Testis (tissue), 2 donors: ENCODE measurements at regions not wholly inside any gene's neighbourhood (a gene's known extent, or its start where the extent isn't known, plus 50 kb on each side); places are given as distances from the start of the nearest gene placed in this dataset.
A peak's percentile ranks its signal among the peaks of the same experiment; 100 is the strongest.

ENCODE experiments used
- DNase-seq: peaks from one replicate; pipeline ENCODE4 v3.0.0-alpha.2; 2019
- H3K27ac ChIP-seq, 2 donors: fragments of 200-600 bp; sonication (generic); one replicate each; pipeline ENCODE4 v1.5.1; 2019
- H3K27me3 ChIP-seq: fragments of 200-600 bp; sonication (generic); one replicate; pipeline ENCODE4 v1.5.1; 2019
- H3K36me3 ChIP-seq: fragments of 200-600 bp; sonication (generic); one replicate; pipeline ENCODE4 v1.5.1; 2017; ENCODE audit warnings: low read depth; ENCODE audit errors: missing control alignments
- H3K4me1 ChIP-seq: fragments of 200-600 bp; sonication (generic); one replicate; pipeline ENCODE4 v1.5.1; 2019
- H3K4me3 ChIP-seq, 2 donors: fragments of 200-600 bp; sonication (generic); one replicate each; pipeline ENCODE4 v1.5.1; 2017 to 2019
- H3K9me3 ChIP-seq: fragments of 200-600 bp; sonication (generic); one replicate; pipeline ENCODE4 v1.5.1; 2017
- CTCF ChIP-seq, 3 experiments: fragments of 450-650 bp in 2 of 3; fragments of 200-600 bp in 1 of 3; sonication (generic) in 1 of 3; IDR thresholded peaks; one replicate each; pipeline ENCODE4 v1.5.1; 2016 to 2019; ENCODE audit warnings: antibody characterized with exemption in 3 of 3, mild to moderate bottlenecking in 2 of 3, moderate library complexity in 1 of 3
- POLR2A ChIP-seq: fragments of 450-650 bp; IDR thresholded peaks from one replicate; pipeline ENCODE4 v1.6.1; 2017; ENCODE audit warnings: antibody characterized with exemption, mild to moderate bottlenecking, moderate library complexity
- WGBS, 2 donors: methylation state at CpG; one replicate each; pipeline ENCODE4 v1.1.5; 2018; 5-methylcytosine and 5-hydroxymethylcytosine counted together
- intact Hi-C: fragments of 100-400 bp; cut with DNase I; formaldehyde crosslinking; loops from one replicate; pipeline ENCODE4 v1.15.1; 2023; ENCODE audit warnings: low total_unique reads

- intact Hi-C loops, result no loop called here
- Histone ChIP-seq H3K27me3 (no peaks in the 10 kb centered on the region), H3K9me3 (no peaks in the 10 kb centered on the region), H3K36me3 (no peaks in the 10 kb centered on the region), H3K4me3 (no peak overlapping the region), H3K27ac (no peak overlapping the region), H3K4me1 (no peaks in the 10 kb centered on the region)
- DNase-seq, result no peak
- WGBS, 2 donors, result 62 to 68% methylated on average over 7 of the region's 7 CpGs
- no peak for TF ChIP-seq CTCF (IDR thresholded peaks at IDR 0.05)
- no peak for TF ChIP-seq POLR2A
Observed at GRCh38 chr4:126479709-126480108, 1153.0 kb upstream of the INTU start.

DNA sequence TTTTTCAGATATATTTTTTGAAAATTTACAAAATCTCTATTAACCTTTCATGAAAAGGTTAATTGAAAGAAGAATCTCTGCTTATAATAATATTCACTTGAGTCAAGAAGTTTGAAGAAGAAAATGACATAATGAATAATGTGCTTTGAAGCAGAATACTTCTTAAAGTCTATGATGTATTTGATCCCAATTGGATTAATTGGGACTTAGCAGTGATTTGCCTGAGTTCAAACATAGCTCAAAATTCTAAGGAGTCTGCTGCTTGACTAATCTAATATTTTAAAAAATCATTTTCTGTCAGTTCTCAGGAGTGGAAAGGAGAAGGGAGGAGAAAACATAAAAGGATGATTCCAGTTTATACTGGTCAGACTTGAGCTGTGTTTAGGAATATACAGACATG is 1150.4 kb upstream of the INTU start:
- intact Hi-C loops, result no loop called here
- H3K36me3 ChIP-seq, result no peaks in the 10 kb centered on the region
- TF ChIP-seq POLR2A (no peak), CTCF (IDR thresholded peaks at IDR 0.05) (no peak)
- no peak overlapping the region for H3K4me3 ChIP-seq
- H3K9me3 ChIP-seq, result no peaks in the 10 kb centered on the region
- no peak overlapping the region for H3K27ac ChIP-seq
- no peaks in the 10 kb centered on the region for H3K4me1 ChIP-seq
- no peak for DNase-seq
- H3K27me3 ChIP-seq, result no peaks in the 10 kb centered on the region

DNA sequence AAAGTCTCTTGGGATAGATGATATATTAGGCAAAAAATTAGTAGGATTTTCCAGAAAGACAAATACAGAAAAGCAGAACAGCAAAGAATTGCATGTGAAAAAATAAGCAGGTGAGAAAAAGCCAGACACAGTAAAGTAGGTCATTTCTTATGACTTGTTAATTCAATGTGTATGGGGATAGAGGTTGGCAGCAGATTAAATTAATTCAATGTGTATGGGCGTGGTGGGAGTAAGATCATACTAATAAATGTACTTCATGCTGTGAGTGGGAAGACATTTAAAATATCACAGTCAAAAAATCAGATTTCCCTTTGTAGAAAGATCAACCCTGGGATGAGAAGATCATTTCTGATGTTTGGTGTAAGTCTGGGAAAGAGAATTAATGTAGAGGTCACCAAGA is 1146.4 kb upstream of the INTU start:
- 83 to 94% methylated on average over 1 of the region's 1 CpG for WGBS, 2 donors
- Histone ChIP-seq H3K27me3 (no peaks in the 10 kb centered on the region), H3K27ac (no peak overlapping the region), H3K4me1 (no peaks in the 10 kb centered on the region), H3K9me3 (no peaks in the 10 kb centered on the region), H3K4me3 (no peak overlapping the region), H3K36me3 (no peaks in the 10 kb centered on the region)
- DNase-seq, result no peak
- no peak for TF ChIP-seq POLR2A
- TF ChIP-seq CTCF (IDR thresholded peaks at IDR 0.05), result no peak
- intact Hi-C loops, result no loop called here

GRCh38 chr4:126489826-126490463 is 1142.8 kb upstream of the INTU start:
- H3K27ac ChIP-seq, result no peak overlapping the region
- H3K36me3 ChIP-seq, result no peaks in the 10 kb centered on the region
- H3K4me1 ChIP-seq, result no peaks in the 10 kb centered on the region
- TF ChIP-seq CTCF (IDR thresholded peaks at IDR 0.05) (no peak), POLR2A (no peak)
- WGBS, 2 donors, result 60 to 78% methylated on average over 8 to 31 of the region's 33 CpGs
- no peak for DNase-seq
- H3K9me3 ChIP-seq, result no peaks in the 10 kb centered on the region
- no peaks in the 10 kb centered on the region for H3K27me3 ChIP-seq
- H3K4me3 ChIP-seq, result peak overlapping the region in 1 of 2 donors; percentile 12
- intact Hi-C loops, result no loop called here

- Histone ChIP-seq H3K27ac (no peak overlapping the region), H3K4me3 (no peak overlapping the region), H3K27me3 (no peaks in the 10 kb centered on the region), H3K4me1 (no peaks in the 10 kb centered on the region), H3K9me3 (no peaks in the 10 kb centered on the region), H3K36me3 (no peaks in the 10 kb centered on the region)
- TF ChIP-seq POLR2A (no peak), CTCF (IDR thresholded peaks at IDR 0.05) (no peak)
- intact Hi-C loops, result no loop called here
- no peak for DNase-seq
- 86 to 88% methylated on average over 1 of the region's 1 CpG for WGBS, 2 donors
Observed at GRCh38 chr4:126495163-126495752, 1137.5 kb upstream of the INTU start.
